Hepatocyte (in vitro differentiated cells): ENCODE measurements at regions not wholly inside any gene's neighbourhood (a gene's known extent, or its start where the extent isn't known, plus 50 kb on each side); places are given as distances from the start of the nearest gene placed in this dataset.

Experiments used
- CTCF ChIP-seq: fragments of 200-600 bp; sonication (generic); IDR thresholded peaks from 2 replicates; pipeline ENCODE4 v1.5.1; 2016; ENCODE audit warnings: antibody characterized with exemption, mild to moderate bottlenecking; ENCODE audit not compliant: poor library complexity
- EZH2 ChIP-seq: fragments of 200-600 bp; sonication (generic); IDR thresholded peaks from 2 replicates; pipeline ENCODE4 v1.6.1; 2016; ENCODE audit warnings: antibody characterized with exemption, mild to moderate bottlenecking, borderline replicate concordance
- EZH2phosphoT487 ChIP-seq: fragments of 200-600 bp; sonication (generic); IDR thresholded peaks from one replicate; pipeline ENCODE4 v1.6.1; 2018; ENCODE audit warnings: antibody characterized with exemption, mild to moderate bottlenecking, low read depth, moderate library complexity; ENCODE audit not compliant: unreplicated experiment, severe bottlenecking

GRCh38 chrX:465418-466215 is 78.9 kb upstream of the PPP2R3B start:
- no peak for TF ChIP-seq CTCF
- TF ChIP-seq EZH2, result no peak
- no peak for TF ChIP-seq EZH2phosphoT487
